Choroid plexus epithelial cell (primary cell): ENCODE measurements at regions not wholly inside any gene's neighbourhood (a gene's known extent, or its start where the extent isn't known, plus 50 kb on each side); places are given as distances from the start of the nearest gene placed in this dataset.
"Not testable (repeated sequence)": the region's sequence is repeated elsewhere in the genome, so short reads cannot be mapped to it uniquely, and the experiment has no call there.

Experiments used
- DNase-seq: peaks from one replicate; pipeline ENCODE4 v3.0.0-alpha.2; 2010; ENCODE audit warnings: low read depth
- H3K4me3 ChIP-seq: 2 replicates; pipeline ENCODE4 v1.5.1; 2011; ENCODE audit warnings: low read depth, mild to moderate bottlenecking, control low read depth, low read length, moderate library complexity
- TF ChIP-seq, protein P1 (sequence below): conservative IDR thresholded peaks from 2 replicates; pipeline ENCODE4 v1.5.1; 2011; ENCODE audit warnings: low read depth, mild to moderate bottlenecking, control low read depth, inconsistent platforms, low read length, moderate library complexity

DNA sequence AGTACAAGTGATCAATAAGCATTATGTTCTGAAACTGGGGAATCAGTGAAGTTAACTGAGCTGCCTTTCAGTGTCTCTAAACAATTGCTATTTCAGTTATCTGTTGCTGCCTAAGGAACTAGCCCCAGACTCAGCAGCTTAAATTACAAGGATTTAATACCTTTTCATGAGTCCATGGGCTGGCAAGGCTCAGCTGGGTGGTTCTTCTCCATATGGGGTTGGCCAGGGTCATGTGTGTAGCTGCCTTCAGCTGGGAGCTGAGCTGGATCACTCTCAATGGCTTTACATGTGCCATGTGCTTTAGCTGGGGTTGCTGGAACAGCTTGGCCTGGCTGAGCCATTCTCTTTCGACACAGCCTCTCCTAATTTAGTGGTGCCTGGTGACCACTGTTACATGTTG, 295.0 kb upstream of the NCAM1 start:
- TF ChIP-seq, protein P1, sequence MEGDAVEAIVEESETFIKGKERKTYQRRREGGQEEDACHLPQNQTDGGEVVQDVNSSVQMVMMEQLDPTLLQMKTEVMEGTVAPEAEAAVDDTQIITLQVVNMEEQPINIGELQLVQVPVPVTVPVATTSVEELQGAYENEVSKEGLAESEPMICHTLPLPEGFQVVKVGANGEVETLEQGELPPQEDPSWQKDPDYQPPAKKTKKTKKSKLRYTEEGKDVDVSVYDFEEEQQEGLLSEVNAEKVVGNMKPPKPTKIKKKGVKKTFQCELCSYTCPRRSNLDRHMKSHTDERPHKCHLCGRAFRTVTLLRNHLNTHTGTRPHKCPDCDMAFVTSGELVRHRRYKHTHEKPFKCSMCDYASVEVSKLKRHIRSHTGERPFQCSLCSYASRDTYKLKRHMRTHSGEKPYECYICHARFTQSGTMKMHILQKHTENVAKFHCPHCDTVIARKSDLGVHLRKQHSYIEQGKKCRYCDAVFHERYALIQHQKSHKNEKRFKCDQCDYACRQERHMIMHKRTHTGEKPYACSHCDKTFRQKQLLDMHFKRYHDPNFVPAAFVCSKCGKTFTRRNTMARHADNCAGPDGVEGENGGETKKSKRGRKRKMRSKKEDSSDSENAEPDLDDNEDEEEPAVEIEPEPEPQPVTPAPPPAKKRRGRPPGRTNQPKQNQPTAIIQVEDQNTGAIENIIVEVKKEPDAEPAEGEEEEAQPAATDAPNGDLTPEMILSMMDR = no peak
- H3K4me3 ChIP-seq = no peak overlapping the region
- DNase-seq = no peak

DNA sequence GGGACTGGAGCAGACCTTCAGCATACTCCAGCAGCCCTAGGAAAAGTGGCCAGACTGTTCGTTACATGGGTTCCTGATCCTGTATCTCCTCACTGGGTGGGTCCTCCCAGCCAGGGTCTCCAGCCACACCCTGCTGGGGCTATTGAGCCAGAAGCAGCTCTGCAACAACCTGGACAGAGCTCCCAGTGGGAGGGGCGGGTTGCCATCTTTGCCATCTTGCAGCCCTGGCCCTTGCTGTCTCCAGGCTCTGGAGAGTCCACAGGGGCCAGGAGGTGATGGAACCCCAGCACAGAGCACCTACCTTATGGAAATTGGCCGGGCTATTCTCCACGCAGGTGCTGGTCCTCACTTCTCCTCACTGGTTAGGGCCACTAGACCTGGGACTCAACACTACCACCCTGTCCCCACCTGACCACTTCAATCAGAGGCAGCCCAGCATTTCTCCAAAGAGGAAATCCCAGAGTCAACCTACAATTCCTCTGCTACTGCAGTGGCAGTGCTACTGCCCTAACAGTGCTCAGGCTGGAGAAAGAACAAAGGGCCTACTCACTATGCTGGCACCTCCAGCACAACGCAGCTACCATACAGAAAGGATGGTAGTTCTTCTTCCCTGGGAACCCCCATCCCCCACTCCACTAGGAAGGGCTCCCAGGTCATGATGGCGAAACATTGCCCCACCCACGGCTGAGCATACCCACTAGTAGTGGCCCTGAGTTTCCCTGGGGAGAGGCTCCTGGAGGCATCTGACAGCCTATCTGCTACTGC, 290.2 kb upstream of the NCAM1 start:
- no peak for DNase-seq
- TF ChIP-seq, protein P1 = no peak
- no peak overlapping the region for H3K4me3 ChIP-seq

DNA sequence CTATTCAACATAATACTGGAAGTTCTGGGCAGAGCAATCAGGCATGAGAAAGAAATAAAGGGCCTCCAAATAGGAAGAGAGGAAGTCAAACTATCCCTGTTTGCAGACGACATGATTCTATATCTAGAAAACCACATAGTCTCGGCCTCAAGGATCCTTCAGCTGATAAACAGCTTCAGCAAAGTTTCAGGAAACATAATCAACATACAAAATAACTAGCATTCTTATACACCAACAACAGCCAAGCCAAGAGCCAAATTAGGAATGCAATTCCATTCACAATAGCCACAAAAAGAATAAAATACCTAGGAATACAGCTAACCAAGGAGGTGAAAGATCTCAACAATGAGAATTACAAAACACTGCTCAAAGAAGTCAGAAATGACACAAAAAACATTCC, 287.8 kb upstream of the NCAM1 start:
- not testable (repeated sequence) for DNase-seq, H3K4me3 ChIP-seq

DNA sequence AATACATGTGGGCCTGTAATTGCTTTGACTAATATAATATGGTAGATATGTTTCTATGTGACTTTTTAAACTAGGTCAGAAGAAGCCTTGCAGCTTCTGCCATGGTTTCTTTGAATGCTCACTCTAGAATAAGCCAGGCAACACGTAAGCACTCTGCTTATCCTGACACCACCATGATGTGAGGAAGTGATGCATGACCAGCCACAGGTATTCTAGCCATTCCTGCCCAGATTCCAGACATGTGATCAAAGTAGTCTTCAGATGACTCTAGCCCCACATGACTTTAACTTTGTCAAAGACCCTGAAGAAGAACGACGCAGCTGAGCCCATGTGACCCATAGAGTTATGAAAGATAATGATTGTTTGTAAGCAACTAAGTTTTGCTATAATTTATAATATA, 276.1 kb upstream of the NCAM1 start:
- TF ChIP-seq, protein P1 = no peak
- no peak overlapping the region for H3K4me3 ChIP-seq
- DNase-seq = no peak

DNA sequence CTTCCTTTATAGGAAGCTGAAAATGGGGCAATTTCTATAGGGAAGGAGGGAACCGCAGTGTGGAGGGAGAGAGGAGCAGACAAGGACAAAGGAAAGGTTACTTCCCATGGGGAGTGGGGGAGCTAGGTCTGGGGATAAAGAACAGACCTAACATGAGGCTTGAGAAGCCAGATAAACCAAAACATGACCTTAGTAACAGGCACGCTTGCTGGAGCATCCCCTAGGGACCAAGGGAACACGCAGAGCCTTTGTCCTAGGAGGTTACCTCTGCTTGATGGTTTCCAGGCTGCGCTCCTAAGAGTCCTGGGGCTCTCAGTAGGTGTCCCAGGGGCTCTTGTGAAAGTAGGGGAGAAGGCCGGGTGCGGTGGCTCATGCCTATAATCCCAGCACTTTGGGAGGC, 271.4 kb upstream of the NCAM1 start:
- TF ChIP-seq, protein P1 = no peak
- DNase-seq = no peak

DNA sequence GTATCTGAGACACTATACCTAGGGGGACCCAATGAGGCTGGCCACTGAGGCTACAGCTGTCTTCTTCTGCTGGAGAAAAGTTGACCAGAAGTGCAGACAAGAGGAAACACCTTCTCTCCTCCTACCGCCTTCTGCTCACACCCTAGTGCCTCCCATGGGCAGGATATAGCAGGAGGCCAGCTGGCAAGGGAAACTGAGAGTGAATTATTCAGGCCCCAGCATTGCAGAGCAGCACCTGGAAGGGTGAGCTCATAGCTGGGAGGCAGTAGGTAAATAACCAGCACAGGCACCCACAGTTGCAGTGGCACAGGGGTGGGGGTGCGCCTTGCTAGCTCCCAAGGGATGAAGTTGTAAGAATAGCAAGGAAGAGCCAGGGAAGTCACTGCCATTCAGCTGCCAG, 267.4 kb upstream of the NCAM1 start:
- no peak for DNase-seq
- TF ChIP-seq, protein P1 = no peak
- no peak overlapping the region for H3K4me3 ChIP-seq

More for the DNA sequence above, 271.4 kb upstream of the NCAM1 start:
- H3K4me3 ChIP-seq = no peak overlapping the region

DNA sequence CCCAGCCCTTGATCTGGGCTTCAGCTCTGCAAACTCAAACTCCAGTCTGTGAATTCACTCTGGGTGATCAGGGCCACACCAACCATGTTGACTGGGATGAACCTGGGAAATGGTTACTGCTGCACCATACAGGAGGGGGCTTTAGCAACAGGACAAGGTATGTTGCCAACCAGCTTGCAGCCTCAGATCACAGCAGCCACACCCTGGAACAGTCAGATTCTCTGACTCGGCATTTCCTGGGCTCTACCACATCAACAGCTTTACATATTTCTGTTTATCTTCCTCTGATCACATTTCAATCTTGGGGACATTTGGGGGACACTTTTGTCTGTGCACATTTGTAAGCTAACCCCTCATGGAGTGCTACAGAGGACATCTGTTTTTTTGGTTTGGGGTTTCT, 267.0 kb upstream of the NCAM1 start:
- TF ChIP-seq, protein P1 = no peak
- DNase-seq = no peak
- H3K4me3 ChIP-seq = no peak overlapping the region
